GM18502 (cell line): ENCODE measurements at regions not wholly inside any gene's neighbourhood (a gene's known extent, or its start where the extent isn't known, plus 50 kb on each side); places are given as distances from the start of the nearest gene placed in this dataset.
"Not testable (repeated sequence)": the region's sequence is repeated elsewhere in the genome, so short reads cannot be mapped to it uniquely, and the experiment has no call there.

Source experiments
- ATAC-seq: cut with Tn5 transposase; IDR thresholded peaks from one replicate; pipeline ENCODE4 v1.9.1; 2021; ENCODE audit warnings: mild to moderate bottlenecking; ENCODE audit not compliant: unreplicated experiment, poor library complexity

- ATAC-seq: no peak
Observed at GRCh38 chr9:95689669-95690068, 172.9 kb upstream of the PTCH1 start.

DNA sequence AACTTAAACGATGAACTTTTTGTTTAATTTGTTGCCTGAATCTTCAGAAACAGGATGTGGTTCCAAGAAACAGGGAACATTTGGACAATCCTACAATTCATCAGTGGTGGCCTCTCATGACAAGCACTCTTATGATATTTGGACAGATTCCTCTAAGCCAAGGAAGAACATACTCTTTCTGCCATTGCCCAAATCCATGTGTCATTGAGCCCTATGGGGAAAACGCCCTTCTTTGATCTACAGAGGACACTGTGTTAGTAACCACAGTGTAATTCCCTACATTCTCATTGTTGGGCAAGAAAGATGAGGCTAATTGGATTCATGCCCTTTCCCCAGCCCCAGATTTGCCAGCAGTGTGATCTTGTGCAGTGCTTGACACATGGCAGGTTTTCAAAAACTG lies 167.7 kb upstream of the PTCH1 start:
- no peak for ATAC-seq

GRCh38 chr9:95680306-95680705 lies 163.5 kb upstream of the PTCH1 start:
- ATAC-seq: not testable (repeated sequence)

GRCh38 chr9:95679874-95680273 lies 163.1 kb upstream of the PTCH1 start:
- no peak for ATAC-seq

- no peak for ATAC-seq
Observed at GRCh38 chr9:95678759-95679158, 162.0 kb upstream of the PTCH1 start.

DNA sequence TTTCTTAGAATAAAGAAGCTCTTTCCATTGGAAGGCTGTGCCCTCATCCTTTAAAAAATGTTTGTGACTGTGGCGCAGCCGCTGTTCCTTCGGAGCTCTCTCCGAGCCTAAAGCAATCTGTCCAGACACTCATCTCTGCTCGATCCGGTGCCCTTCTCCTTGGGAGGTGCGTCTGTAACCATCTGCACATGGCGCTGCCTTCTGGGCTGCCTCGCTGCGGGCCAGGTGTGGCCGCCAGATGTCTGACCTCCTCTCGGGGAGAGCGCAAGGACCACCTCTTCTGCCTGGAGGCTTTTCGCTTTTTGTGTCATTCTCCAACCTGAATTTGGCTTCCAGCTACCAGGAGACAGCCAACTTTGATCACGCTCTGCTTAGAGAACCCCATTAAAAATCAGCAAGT lies 153.4 kb upstream of the PTCH1 start:
- ATAC-seq: no peak

DNA sequence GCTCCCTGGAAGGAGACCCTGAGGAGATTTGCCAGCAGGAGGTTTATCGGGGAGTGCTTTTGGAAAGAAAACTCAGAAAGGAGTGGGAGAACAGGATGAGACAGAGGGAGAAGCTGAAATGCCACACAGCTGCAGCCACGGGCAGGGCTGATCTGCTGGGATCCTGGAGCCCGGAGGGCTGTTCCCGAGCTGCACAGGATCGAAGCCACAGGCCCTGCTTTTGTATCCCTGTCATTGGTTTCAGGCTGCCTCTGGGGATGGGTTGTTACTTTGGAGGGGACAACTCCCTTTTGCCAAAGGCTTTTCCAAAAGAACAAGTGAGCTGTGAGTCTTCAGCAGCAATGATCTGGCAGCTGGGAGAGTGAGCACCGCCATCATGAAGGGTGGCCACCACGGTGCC lies 152.5 kb upstream of the PTCH1 start:
- no peak for ATAC-seq

DNA sequence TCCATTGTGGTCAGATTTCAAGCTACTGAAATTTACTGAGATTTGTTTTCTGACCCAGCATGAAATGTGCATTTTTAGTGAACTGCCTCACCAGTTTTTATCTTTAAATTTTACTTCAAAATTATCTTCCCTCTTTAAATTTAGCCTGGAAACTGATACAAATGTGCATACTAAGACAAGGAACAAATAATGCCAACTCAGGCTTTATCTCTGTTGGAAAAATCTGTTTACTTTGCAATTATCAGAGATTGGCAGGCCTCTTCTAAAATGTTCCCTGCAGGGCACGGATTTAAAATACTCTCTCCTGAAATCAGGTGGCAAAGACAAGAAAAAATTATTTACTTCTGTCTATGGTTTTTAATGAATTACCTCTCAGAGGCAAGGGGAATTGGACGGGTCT lies 151.0 kb upstream of the PTCH1 start:
- no peak for ATAC-seq

- no peak for ATAC-seq
Observed at GRCh38 chr9:95666785-95667155, 150.0 kb upstream of the PTCH1 start.

- no peak for ATAC-seq
Observed at GRCh38 chr9:95666096-95666784, 149.5 kb upstream of the PTCH1 start.

DNA sequence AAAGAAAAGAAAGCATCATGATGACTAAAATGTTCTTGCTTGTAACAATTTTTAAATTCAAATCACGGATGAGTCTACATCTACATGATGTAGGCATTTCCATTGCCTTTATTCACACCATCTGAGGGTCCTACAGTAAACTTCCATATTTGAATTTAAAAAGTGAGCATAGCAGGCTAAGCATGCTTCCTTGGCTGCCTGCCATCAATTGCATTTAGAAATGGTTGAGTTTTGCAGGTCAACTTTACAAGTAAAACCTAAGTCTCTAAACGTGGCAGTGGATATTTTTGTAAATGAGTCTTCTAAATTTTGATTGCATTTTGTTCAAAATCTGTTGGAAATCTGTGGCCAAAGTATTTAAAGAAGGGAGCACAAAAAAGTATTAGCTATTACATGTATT lies 136.5 kb upstream of the PTCH1 start:
- no peak for ATAC-seq

DNA sequence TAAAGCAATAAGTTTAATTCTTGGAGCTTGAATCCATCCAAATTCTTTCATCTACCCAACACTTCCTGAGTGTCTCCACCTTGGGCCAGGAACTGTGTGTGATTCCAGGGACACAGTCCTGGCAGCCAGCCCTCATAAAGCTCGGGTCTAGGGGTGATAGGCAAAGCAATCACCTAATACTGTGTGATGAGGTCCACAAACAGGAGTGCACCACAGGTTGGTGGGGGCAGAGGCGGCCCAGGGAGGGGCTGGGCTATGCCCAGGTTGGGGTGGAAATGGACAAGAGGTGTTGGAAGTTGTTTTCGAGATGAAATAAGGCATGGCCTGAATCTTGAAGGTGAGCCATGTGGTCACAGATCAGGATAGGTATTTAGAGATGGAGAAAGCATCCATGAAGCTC lies 133.9 kb upstream of the PTCH1 start:
- ATAC-seq: no peak

DNA sequence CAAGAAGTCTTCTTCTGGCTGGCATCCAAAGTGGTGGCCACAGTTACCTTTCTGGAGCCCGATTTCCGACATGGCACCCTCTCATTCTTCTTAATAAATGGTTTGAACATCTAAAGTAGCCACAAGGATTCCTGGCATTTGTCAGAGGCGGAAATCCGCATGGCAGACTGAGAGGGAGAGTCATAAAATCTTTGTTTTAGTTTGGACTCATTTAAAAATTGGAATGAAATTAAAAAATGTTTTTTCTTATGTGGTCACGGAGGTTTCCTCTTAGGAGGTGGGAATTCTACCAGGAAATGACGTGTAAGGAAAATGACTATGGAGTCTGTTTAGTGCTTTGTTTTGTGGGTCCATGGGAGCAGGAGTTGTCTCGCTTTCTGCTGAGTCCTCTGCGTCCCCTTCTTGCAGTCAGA lies 133.0 kb upstream of the PTCH1 start:
- ATAC-seq: no peak

DNA sequence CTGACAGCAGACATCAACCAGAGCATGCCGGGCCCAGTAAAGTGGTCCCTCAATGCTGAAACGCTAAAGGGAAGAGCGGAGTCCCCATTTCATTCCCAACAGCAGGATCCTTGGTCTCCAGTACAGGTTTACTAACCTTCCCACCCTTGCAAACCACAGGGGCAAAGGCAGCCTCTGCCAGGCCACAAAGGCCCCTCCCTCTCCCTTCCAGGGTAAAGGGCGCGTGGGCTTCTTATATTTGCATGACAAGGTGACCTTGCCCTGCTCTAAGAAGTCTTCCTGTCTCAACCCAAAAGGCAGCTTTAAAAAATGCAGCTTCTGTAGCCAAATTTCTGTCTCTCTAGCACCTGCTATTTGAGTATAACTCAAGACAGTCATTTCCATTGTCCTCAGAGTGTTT lies 131.5 kb upstream of the PTCH1 start:
- ATAC-seq: no peak

- no peak for ATAC-seq
Observed at GRCh38 chr9:95645992-95646391, 129.2 kb upstream of the PTCH1 start.

- no peak for ATAC-seq
Observed at GRCh38 chr9:95645579-95645978, 128.8 kb upstream of the PTCH1 start.

DNA sequence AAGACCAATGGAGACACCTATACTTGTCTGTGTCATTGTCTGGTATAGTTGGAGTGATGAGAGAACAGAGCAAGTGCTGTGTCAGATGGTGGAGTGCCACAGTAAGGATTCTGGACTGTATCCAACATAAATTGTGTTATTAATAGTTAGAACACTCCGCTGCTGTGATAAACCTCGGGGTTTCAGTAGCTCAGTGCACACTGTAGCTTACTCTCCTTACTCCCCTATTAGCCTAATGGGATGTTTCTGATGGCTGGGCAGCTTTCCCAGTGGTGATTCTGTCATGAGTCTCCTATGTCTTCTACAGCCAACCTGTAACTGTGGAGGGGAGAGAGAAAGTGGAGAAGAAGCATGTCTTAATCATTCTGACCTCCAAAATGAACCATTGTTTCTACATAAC lies 127.6 kb upstream of the PTCH1 start:
- no peak for ATAC-seq

DNA sequence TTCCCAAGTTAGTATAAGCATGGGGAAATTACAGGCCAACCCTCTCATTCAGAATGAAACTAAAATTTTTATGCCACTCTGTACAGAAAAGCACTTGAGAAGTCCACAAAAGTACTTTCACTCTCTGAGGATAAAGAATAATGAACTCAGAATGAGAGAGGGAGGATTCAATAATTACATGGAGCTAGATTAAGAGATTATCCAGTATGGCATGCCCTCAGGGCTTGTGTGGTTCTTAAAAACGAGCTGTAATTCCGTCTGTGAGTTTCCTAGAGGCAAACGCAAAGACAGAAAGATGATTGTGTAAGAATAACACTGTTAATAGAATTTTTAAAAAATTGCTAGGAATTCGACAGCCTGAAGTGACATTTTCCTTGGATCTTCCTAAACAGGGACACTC lies 126.8 kb upstream of the PTCH1 start:
- no peak for ATAC-seq

- ATAC-seq: no peak
Observed at GRCh38 chr9:95642189-95642588, 125.4 kb upstream of the PTCH1 start.

GRCh38 chr9:95641586-95641985 lies 124.8 kb upstream of the PTCH1 start:
- ATAC-seq: no peak

DNA sequence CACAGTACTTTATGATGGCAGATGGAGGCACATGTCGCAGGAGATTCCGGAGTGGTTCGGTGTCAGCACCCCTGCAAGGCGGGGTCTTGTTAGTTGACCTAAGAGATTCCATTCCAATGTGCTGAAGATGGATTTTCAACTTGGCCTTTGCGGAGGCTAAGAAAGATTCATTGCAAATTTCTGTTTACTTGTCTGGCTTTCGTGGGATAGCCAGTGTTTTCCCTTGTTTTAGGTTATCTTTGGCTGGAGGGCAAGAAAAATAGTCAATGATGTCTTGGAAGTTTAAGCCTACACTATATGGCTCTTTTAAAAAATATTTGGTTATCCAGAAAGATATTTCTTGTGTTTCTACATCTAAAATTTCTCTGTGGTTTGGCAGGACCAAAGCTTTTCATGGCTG lies 123.6 kb upstream of the PTCH1 start:
- no peak for ATAC-seq

GRCh38 chr9:95635986-95636671 lies 119.4 kb upstream of the PTCH1 start:
- no peak for ATAC-seq
